ENCODE measurements at regions not wholly inside any gene's neighbourhood (a gene's known extent, or its start where the extent isn't known, plus 50 kb on each side); places are given as distances from the start of the nearest gene placed in this dataset.

DNA sequence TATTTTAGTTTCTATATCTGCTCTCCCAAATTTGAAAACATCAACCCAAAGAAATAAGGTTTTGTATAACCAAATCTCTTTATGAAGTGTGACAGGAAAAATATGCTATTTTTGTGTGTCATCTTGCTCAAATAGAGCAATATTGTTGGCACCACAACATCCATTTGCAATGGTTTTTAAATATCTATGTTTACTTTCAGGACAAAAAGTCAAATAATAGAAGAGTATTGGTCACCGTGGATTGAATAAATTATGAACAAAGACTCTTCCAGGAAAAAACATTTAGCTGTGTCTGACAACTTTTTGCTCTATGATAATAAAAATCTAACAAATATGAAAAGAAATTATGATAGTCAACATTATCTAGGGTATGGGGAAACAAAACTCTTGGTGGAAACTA, 439.2 kb downstream of the BTG1 start:
- ChIA-PET CTCF (interaction anchor here (0.9 kb wide), 1 partner anchor 11 kb away, joined by 4 read pairs; no protein-coding TSS in a partner anchor), POLR2A (interaction anchor here (0.9 to 5.0 kb wide), 2 partner anchors 10 to 72 kb away, joined by 3 to 53 read pairs; no protein-coding TSS in a partner anchor)
- Mint-ChIP-seq H3K4me1 (ENCODE audit: insufficient read depth, unreplicated experiment) (peaks cover 26% of the 10 kb centered on the region), H3K4me3 (ENCODE audit: unreplicated experiment) (no peak overlapping the region), H3K36me3 (ENCODE audit: insufficient read depth, unreplicated experiment) (no peaks in the 10 kb centered on the region), H3K9me3 (ENCODE audit: unreplicated experiment) (no peaks in the 10 kb centered on the region), H3K27ac (ENCODE audit: low read depth, unreplicated experiment) (peak overlapping the region; percentile 19), H3K27me3 (ENCODE audit: insufficient read depth, unreplicated experiment) (no peaks in the 10 kb centered on the region)
- intact Hi-C loops (cut with micrococcal nuclease), result loop anchor here (10.0 kb wide), 1 partner anchor 438 kb away; the partner anchor contains the start of gene BTG1
- no peak for DNase-seq (ENCODE audit: unreplicated experiment)
- TF ChIP-seq CTCF (IDR thresholded peaks at IDR 0.05; ENCODE audit: unreplicated experiment), result no peak
- no TSS peak for BruUV-seq (replicated peaks)

DNA sequence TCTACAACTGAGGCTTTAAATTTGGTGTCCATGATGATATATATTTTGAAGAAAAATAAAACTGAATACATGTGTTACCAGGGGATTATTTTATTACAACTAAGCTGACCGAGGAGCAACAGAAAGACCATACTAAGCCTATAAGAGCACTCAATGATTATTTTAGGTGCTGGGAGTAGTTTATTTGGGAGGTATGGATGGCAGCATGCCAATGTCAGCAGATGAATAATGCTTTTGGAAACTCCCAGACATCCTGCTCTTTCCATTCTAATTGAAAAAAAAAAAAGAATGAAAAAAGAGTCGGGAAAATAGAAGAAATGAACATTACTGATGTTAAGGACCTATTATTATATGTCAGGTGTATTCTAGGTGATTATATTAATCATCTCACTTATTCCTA, 441.2 kb downstream of the BTG1 start:
- Mint-ChIP-seq H3K4me1 (ENCODE audit: insufficient read depth, unreplicated experiment) (peaks cover 26% of the 10 kb centered on the region), H3K36me3 (ENCODE audit: insufficient read depth, unreplicated experiment) (no peaks in the 10 kb centered on the region), H3K27me3 (ENCODE audit: insufficient read depth, unreplicated experiment) (no peaks in the 10 kb centered on the region), H3K4me3 (ENCODE audit: unreplicated experiment) (no peak overlapping the region), H3K27ac (ENCODE audit: low read depth, unreplicated experiment) (peak overlapping the region; percentile 62), H3K9me3 (ENCODE audit: unreplicated experiment) (no peaks in the 10 kb centered on the region)
- BruUV-seq (replicated peaks), result no TSS peak
- peak; percentile 89 for DNase-seq (ENCODE audit: unreplicated experiment)
- intact Hi-C loops (cut with micrococcal nuclease), result loop anchor here (10.0 kb wide), 1 partner anchor 440 kb away; the partner anchor contains the start of gene BTG1
- TF ChIP-seq CTCF (IDR thresholded peaks at IDR 0.05; ENCODE audit: unreplicated experiment), result no peak
- POLR2A ChIA-PET, result interaction anchor here (1.0 to 5.0 kb wide), 8 partner anchors 12 to 441 kb away, joined by 3 to 53 read pairs (median 6); partner anchors contain the start of gene BTG1
- CTCF ChIA-PET, result interaction anchor here (0.5 to 1.1 kb wide), 4 partner anchors 31 to 514 kb away, joined by 3 to 4 read pairs (median 4); no protein-coding TSS in a partner anchor

DNA sequence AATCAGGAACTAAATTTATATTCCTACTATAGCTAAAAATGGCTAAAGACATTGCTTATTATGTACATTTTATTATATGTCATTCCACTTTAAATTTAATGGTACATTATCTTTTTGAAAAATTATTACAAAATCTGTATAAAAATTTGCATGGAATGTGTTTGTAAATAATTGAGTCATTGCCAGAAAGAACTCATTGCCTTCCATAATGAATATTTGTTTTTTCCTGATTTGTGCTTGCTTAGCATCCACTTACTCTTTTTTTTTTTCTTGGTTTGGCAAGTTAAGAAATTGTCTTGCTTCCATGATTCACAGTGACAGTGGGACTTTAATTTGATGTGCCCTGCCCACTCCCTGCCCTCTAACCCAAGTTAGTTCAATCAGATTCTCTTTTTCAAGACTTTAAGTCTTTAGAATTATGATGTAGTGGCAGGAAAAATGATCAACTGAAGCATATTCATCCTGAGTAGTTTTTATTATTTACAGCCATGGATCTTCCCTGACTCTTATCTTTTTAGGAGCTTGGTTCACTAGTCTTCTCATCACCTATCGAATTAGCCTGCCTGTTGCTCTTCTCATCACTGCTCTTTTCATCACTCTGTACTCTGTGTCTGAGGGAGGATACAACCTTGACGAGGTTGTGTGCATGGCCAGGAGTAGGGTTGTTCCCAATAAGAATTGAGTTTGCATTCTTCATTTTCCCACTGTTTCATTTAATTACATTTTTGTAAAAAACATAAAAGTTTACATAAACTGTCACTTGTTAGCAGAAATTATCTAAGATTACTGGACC, 442.0 kb downstream of the BTG1 start:
- no peak overlapping the region for H3K4me3 Mint-ChIP-seq (ENCODE audit: unreplicated experiment)
- ChIA-PET CTCF (interaction anchor here (0.5 to 1.1 kb wide), 4 partner anchors 124 to 904 kb away, joined by 3 to 5 read pairs (median 4); no protein-coding TSS in a partner anchor), POLR2A (interaction anchor here (0.7 to 5.0 kb wide), 17 partner anchors 13 to 442 kb away, joined by 3 to 53 read pairs (median 4); partner anchors contain the start of gene BTG1)
- BruUV-seq (replicated peaks), result no TSS peak
- no peaks in the 10 kb centered on the region for H3K9me3 Mint-ChIP-seq (ENCODE audit: unreplicated experiment)
- H3K4me1 Mint-ChIP-seq (ENCODE audit: insufficient read depth, unreplicated experiment), result peaks cover 26% of the 10 kb centered on the region
- peak overlapping the region; percentile 62 for H3K27ac Mint-ChIP-seq (ENCODE audit: low read depth, unreplicated experiment)
- no peaks in the 10 kb centered on the region for H3K27me3 Mint-ChIP-seq (ENCODE audit: insufficient read depth, unreplicated experiment)
- intact Hi-C loops (cut with micrococcal nuclease), result loop anchor here (10.0 kb wide), 1 partner anchor 441 kb away; the partner anchor contains the start of gene BTG1
- TF ChIP-seq CTCF (IDR thresholded peaks at IDR 0.05; ENCODE audit: unreplicated experiment), result no peak
- DNase-seq (ENCODE audit: unreplicated experiment), result no peak
- no peaks in the 10 kb centered on the region for H3K36me3 Mint-ChIP-seq (ENCODE audit: insufficient read depth, unreplicated experiment)

GRCh38 chr12:91702843-91703425, 442.7 kb downstream of the BTG1 start:
- no peaks in the 10 kb centered on the region for H3K27me3 Mint-ChIP-seq (ENCODE audit: insufficient read depth, unreplicated experiment)
- ChIA-PET CTCF (interaction anchor here (0.6 to 1.4 kb wide), 3 partner anchors 15 to 905 kb away, joined by 3 to 5 read pairs (median 3); no protein-coding TSS in a partner anchor), POLR2A (interaction anchor here (0.7 to 5.0 kb wide), 17 partner anchors 12 to 504 kb away, joined by 3 to 53 read pairs (median 3); partner anchors contain the start of gene BTG1)
- BruUV-seq (replicated peaks), result no TSS peak
- no peak for DNase-seq (ENCODE audit: unreplicated experiment)
- peaks cover 26% of the 10 kb centered on the region for H3K4me1 Mint-ChIP-seq (ENCODE audit: insufficient read depth, unreplicated experiment)
- H3K4me3 Mint-ChIP-seq (ENCODE audit: unreplicated experiment), result no peak overlapping the region
- peak overlapping the region; percentile 62 for H3K27ac Mint-ChIP-seq (ENCODE audit: low read depth, unreplicated experiment)
- TF ChIP-seq CTCF (IDR thresholded peaks at IDR 0.05; ENCODE audit: unreplicated experiment), result no peak
- intact Hi-C loops (cut with micrococcal nuclease), result loop anchor here (10.0 kb wide), 1 partner anchor 442 kb away; the partner anchor contains the start of gene BTG1
- no peaks in the 10 kb centered on the region for H3K9me3 Mint-ChIP-seq (ENCODE audit: unreplicated experiment)
- no peaks in the 10 kb centered on the region for H3K36me3 Mint-ChIP-seq (ENCODE audit: insufficient read depth, unreplicated experiment)

Data from MCF 10A (cell line).